Upper lobe of left lung (tissue), 6 donors: ENCODE measurements at regions not wholly inside any gene's neighbourhood (a gene's known extent, or its start where the extent isn't known, plus 50 kb on each side); places are given as distances from the start of the nearest gene placed in this dataset.

Source experiments
- ATAC-seq, 2 donors: fragments of 200-7000 bp; cut with Tn5 transposase; one replicate each; pipeline ENCODE4 v1.9.1; 2022; ENCODE audit warnings: mild to moderate bottlenecking in 2 of 2, moderate library complexity in 2 of 2; ENCODE audit not compliant: low FRiP score in 2 of 2
- DNase-seq, 2 donors: peaks; one replicate each; pipeline ENCODE4 v3.0.0-alpha.2; 2019 to 2020
- H3K27ac ChIP-seq, 4 donors: fragments of 200-600 bp; sonication (generic); one replicate each; pipeline ENCODE4 v1.5.1; 2016 to 2019
- H3K27me3 ChIP-seq, 4 donors: fragments of 200-600 bp; sonication (generic); one replicate each; pipeline ENCODE4 v1.5.1; 2017 to 2019
- H3K36me3 ChIP-seq, 4 donors: fragments of 200-600 bp; sonication (generic); one replicate each; pipeline ENCODE4 v1.5.1; 2016 to 2019
- H3K4me1 ChIP-seq, 4 donors: fragments of 200-600 bp; sonication (generic); one replicate each; pipeline ENCODE4 v1.5.1; 2018 to 2019
- H3K4me3 ChIP-seq, 4 donors: fragments of 200-600 bp; sonication (generic); one replicate each; pipeline ENCODE4 v1.5.1; 2017 to 2019; ENCODE audit warnings: mild to moderate bottlenecking in 2 of 4, moderate library complexity in 1 of 4
- H3K9me3 ChIP-seq, 4 donors: fragments of 200-600 bp; sonication (generic); one replicate each; pipeline ENCODE4 v1.5.1; 2018 to 2019
- EP300 ChIP-seq, 4 donors: sonication (generic); formaldehyde crosslinking; IDR thresholded peaks; one replicate each; pipeline ENCODE4 v1.5.1; 2017; ENCODE audit warnings: antibody characterized with exemption in 4 of 4, control low read depth in 2 of 4
- POLR2A ChIP-seq, 4 donors: fragments of 450-650 bp; IDR thresholded peaks; one replicate each; pipeline ENCODE4 v1.5.1; 2016 to 2017; ENCODE audit warnings: antibody characterized with exemption in 4 of 4, mild to moderate bottlenecking in 2 of 4
- POLR2AphosphoS5 ChIP-seq, 2 donors: sonication (generic); formaldehyde crosslinking; IDR thresholded peaks; one replicate each; pipeline ENCODE4 v1.5.1; 2017; ENCODE audit warnings: antibody characterized with exemption in 2 of 2
- WGBS, 2 donors: methylation state at CpG; one replicate each; pipeline ENCODE4 v1.1.5; 2017 to 2018; 5-methylcytosine and 5-hydroxymethylcytosine counted together
- TF ChIP-seq, protein P1 (sequence below), 6 experiments: fragments of 450-650 bp in 4 of 6; fragments of 200-600 bp in 2 of 6; sonication (generic) in 2 of 6; IDR thresholded peaks; one replicate each; pipeline ENCODE4 v1.5.1; 2016 to 2019; ENCODE audit warnings: antibody characterized with exemption in 6 of 6
- donor health status: DM: no; HTN: no; CAD: no; lungs with moderate emphysema.
- donor health status: DM: no; HTN: yes; CAD: no; lungs with severe emphysema.

- DNase-seq: no peak
- no peak for ATAC-seq
- TF ChIP-seq POLR2A (IDR thresholded peaks at IDR 0.05) (no peak), EP300 (IDR thresholded peaks at IDR 0.05) (no peak), POLR2AphosphoS5 (IDR thresholded peaks at IDR 0.05) (no peak)
- TF ChIP-seq, protein P1, sequence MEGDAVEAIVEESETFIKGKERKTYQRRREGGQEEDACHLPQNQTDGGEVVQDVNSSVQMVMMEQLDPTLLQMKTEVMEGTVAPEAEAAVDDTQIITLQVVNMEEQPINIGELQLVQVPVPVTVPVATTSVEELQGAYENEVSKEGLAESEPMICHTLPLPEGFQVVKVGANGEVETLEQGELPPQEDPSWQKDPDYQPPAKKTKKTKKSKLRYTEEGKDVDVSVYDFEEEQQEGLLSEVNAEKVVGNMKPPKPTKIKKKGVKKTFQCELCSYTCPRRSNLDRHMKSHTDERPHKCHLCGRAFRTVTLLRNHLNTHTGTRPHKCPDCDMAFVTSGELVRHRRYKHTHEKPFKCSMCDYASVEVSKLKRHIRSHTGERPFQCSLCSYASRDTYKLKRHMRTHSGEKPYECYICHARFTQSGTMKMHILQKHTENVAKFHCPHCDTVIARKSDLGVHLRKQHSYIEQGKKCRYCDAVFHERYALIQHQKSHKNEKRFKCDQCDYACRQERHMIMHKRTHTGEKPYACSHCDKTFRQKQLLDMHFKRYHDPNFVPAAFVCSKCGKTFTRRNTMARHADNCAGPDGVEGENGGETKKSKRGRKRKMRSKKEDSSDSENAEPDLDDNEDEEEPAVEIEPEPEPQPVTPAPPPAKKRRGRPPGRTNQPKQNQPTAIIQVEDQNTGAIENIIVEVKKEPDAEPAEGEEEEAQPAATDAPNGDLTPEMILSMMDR (IDR thresholded peaks at IDR 0.05): no peak
- Histone ChIP-seq H3K9me3 (no peaks in the 10 kb centered on the region), H3K27ac (no peak overlapping the region), H3K4me1 (no peaks in the 10 kb centered on the region), H3K4me3 (no peak overlapping the region), H3K36me3 (no peaks in the 10 kb centered on the region), H3K27me3 (no peaks in the 10 kb centered on the region)
- 84 to 88% methylated on average over 13 of the region's 13 CpGs for WGBS, 2 donors
Observed at GRCh38 chr2:239763433-239764097, 261.6 kb downstream of the NDUFA10 start.

DNA sequence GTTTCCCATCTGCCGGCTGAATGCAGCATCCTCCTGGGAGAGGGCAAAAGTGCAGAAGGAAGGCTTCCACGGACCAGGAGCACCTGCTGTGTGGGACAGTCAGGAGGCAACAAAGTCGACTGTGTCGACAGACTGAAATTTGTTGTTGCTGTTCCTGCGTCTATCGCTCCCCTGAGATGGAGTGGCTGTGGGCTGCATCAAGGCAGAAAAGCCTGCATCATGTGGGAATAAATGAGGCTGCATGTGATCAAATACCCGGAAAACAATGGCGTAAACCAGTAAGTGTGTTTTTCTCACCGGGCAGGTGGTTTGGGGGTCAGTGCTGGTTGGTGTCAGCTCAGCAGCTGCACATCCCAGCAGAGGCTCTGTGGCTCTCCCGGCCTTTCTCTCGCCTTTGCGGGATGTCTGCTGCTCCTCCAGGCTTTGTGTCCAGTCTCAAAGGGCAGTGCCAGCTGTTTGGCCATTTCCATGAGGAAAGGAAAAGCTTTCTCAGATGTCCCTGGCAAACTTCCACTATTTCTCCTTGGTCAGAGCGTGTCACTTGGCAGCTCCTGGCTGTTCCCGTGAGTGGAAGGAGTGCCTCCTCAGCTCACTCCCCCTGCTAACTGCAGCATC lies 262.4 kb downstream of the NDUFA10 start:
- Histone ChIP-seq H3K4me3 (no peak overlapping the region), H3K36me3 (no peaks in the 10 kb centered on the region), H3K27ac (no peak overlapping the region), H3K9me3 (no peaks in the 10 kb centered on the region), H3K4me1 (no peaks in the 10 kb centered on the region), H3K27me3 (no peaks in the 10 kb centered on the region)
- TF ChIP-seq EP300 (IDR thresholded peaks at IDR 0.05): no peak
- no peak for TF ChIP-seq POLR2AphosphoS5 (IDR thresholded peaks at IDR 0.05)
- no peak for TF ChIP-seq POLR2A (IDR thresholded peaks at IDR 0.05)
- TF ChIP-seq, protein P1 (IDR thresholded peaks at IDR 0.05): no peak
- WGBS, 2 donors: 66 to 73% methylated on average over 11 to 14 of the region's 14 CpGs
- ATAC-seq (no peak), DNase-seq (no peak)

- TF ChIP-seq POLR2A (IDR thresholded peaks at IDR 0.05) (no peak), EP300 (IDR thresholded peaks at IDR 0.05) (no peak)
- TF ChIP-seq, protein P1 (IDR thresholded peaks at IDR 0.05): no peak
- H3K9me3 ChIP-seq: no peaks in the 10 kb centered on the region
- H3K36me3 ChIP-seq: no peaks in the 10 kb centered on the region
- no peak for DNase-seq
- WGBS, 2 donors: 94 to 97% methylated on average over 2 of the region's 2 CpGs
- H3K4me3 ChIP-seq: no peak overlapping the region
- no peak for ATAC-seq
- H3K4me1 ChIP-seq: peaks cover 0 to under 1% (median 0%) of the 10 kb centered on the region in 4 donors
- H3K27ac ChIP-seq: no peak overlapping the region
- no peaks in the 10 kb centered on the region for H3K27me3 ChIP-seq
Observed at GRCh38 chr2:239762106-239762505, 263.0 kb downstream of the NDUFA10 start.

DNA sequence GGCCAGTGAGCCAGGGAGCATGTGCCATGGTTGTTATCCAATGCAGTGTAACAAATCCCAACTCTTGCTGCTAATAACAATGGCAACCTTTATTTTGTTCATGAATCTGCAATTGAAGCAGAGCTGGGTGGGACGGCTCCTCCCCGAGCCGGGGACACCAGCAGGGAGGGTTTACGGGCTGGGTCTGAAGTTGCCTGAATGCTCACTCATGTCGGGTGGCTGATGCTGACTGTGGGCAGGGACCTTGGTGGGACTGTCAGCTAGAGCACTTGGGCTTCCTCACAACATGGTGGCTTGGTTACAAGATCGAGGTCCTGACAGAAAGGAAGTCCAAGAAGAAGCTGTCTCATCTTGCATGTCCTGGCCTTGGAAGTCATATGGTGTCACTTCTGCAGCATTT lies 264.5 kb downstream of the NDUFA10 start:
- Histone ChIP-seq H3K27ac (no peak overlapping the region), H3K36me3 (no peaks in the 10 kb centered on the region), H3K27me3 (no peaks in the 10 kb centered on the region), H3K4me3 (no peak overlapping the region), H3K9me3 (no peaks in the 10 kb centered on the region), H3K4me1 (peaks cover 7 to 8% (median 7%) of the 10 kb centered on the region in 4 donors)
- WGBS, 2 donors: 91 to 93% methylated on average over 6 of the region's 6 CpGs
- TF ChIP-seq POLR2AphosphoS5 (IDR thresholded peaks at IDR 0.05): no peak
- TF ChIP-seq, protein P1 (IDR thresholded peaks at IDR 0.05): no peak
- no peak for TF ChIP-seq EP300 (IDR thresholded peaks at IDR 0.05)
- TF ChIP-seq POLR2A (IDR thresholded peaks at IDR 0.05): no peak
- ATAC-seq (no peak), DNase-seq (peak in 1 of 2 donors; percentile 17)
